Glomerular endothelial cell (primary cell): ENCODE measurements at regions not wholly inside any gene's neighbourhood (a gene's known extent, or its start where the extent isn't known, plus 50 kb on each side); places are given as distances from the start of the nearest gene placed in this dataset.

Experiments used
- DNase-seq: peaks from one replicate; pipeline ENCODE4 v3.0.0-alpha.2; 2011; ENCODE audit warnings: low read depth, low spot score; ENCODE audit errors: extremely low read depth

- DNase-seq, result no peak
These were observed 151.1 kb upstream of the TSHZ3 start for GRCh38 chr19:31500197-31500830.

GRCh38 chr19:31500946-31501345 lies 151.7 kb upstream of the TSHZ3 start:
- no peak for DNase-seq

- no peak for DNase-seq
These were observed 152.4 kb upstream of the TSHZ3 start for GRCh38 chr19:31501427-31502195.

- DNase-seq, result no peak
These were observed 153.4 kb upstream of the TSHZ3 start for GRCh38 chr19:31502536-31503170.

- no peak for DNase-seq
These were observed 154.0 kb upstream of the TSHZ3 start for GRCh38 chr19:31503211-31503610.

GRCh38 chr19:31504221-31504620 lies 155.0 kb upstream of the TSHZ3 start:
- DNase-seq, result no peak

- DNase-seq, result no peak
These were observed 156.3 kb upstream of the TSHZ3 start for GRCh38 chr19:31505596-31505910.

GRCh38 chr19:31506102-31506501 lies 156.9 kb upstream of the TSHZ3 start:
- DNase-seq, result no peak

GRCh38 chr19:31510635-31511034 lies 161.4 kb upstream of the TSHZ3 start:
- no peak for DNase-seq

GRCh38 chr19:31511098-31511497 lies 161.9 kb upstream of the TSHZ3 start:
- DNase-seq, result no peak

- DNase-seq, result no peak
These were observed 162.5 kb upstream of the TSHZ3 start for GRCh38 chr19:31511696-31512095.

GRCh38 chr19:31512181-31512970 lies 163.1 kb upstream of the TSHZ3 start:
- no peak for DNase-seq

- DNase-seq, result no peak
These were observed 164.6 kb upstream of the TSHZ3 start for GRCh38 chr19:31513841-31514240.

GRCh38 chr19:31515931-31516330 lies 166.7 kb upstream of the TSHZ3 start:
- no peak for DNase-seq

GRCh38 chr19:31516756-31517155 lies 167.5 kb upstream of the TSHZ3 start:
- DNase-seq, result no peak

- no peak for DNase-seq
These were observed 168.3 kb upstream of the TSHZ3 start for GRCh38 chr19:31517224-31518180.

- DNase-seq, result no peak
These were observed 169.2 kb upstream of the TSHZ3 start for GRCh38 chr19:31518216-31519020.

- DNase-seq, result no peak
These were observed 170.0 kb upstream of the TSHZ3 start for GRCh38 chr19:31519256-31519655.

- no peak for DNase-seq
These were observed 170.7 kb upstream of the TSHZ3 start for GRCh38 chr19:31519908-31520307.
